NCI-H82 (cell line): ENCODE measurements at regions not wholly inside any gene's neighbourhood (a gene's known extent, or its start where the extent isn't known, plus 50 kb on each side); places are given as distances from the start of the nearest gene placed in this dataset.

Experiments used
- DNase-seq: peaks from one replicate; lab custom pipeline; 2025; lab: John Stamatoyannopoulos, UW

DNA sequence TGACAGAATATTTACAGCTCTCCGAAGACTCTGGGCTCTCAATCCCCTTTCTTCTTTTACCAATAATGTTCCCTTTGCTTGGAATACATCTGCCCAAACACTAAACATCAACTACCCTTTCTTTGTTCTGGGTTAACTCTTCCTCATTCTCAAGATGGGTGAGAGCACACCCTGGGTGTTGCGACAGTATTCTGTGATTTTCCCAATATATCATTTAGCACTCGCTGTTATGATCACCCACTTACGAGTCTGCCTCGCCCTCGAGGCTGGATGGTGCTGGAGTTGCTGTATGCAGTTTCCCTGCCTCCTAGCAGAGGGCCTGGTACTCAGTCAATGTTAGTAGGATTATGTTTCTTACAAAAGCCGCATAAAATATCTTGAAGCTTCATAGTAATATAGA lies 93.2 kb downstream of the SOCS6 start:
- no peak for DNase-seq

GRCh38 chr18:70380915-70381896 lies 92.4 kb downstream of the SOCS6 start:
- DNase-seq, result peak; percentile 10
